Mesendoderm (in vitro differentiated cells): ENCODE measurements at regions not wholly inside any gene's neighbourhood (a gene's known extent, or its start where the extent isn't known, plus 50 kb on each side); places are given as distances from the start of the nearest gene placed in this dataset.
"Not testable (repeated sequence)": the region's sequence is repeated elsewhere in the genome, so short reads cannot be mapped to it uniquely, and the experiment has no call there.

Source experiments
- DNase-seq: peaks from one replicate; pipeline ENCODE4 v3.0.0; 2013
- H2AK5ac ChIP-seq: 2 replicates; pipeline ENCODE4 v1.6.1; 2013; ENCODE audit warnings: low read length, inconsistent platforms
- H2BK120ac ChIP-seq: 2 replicates; pipeline ENCODE4 v1.6.1; 2013; ENCODE audit warnings: low read depth, mild to moderate bottlenecking, low read length, moderate library complexity, mixed read lengths
- H2BK15ac ChIP-seq: replicated peaks from 2 replicates; pipeline ENCODE4 v1.6.1; 2013; ENCODE audit warnings: low read depth, mild to moderate bottlenecking, moderate library complexity
- H2BK5ac ChIP-seq: 2 replicates; pipeline ENCODE4 v1.6.1; 2013; ENCODE audit warnings: low read length, inconsistent platforms
- H3K18ac ChIP-seq: 2 replicates; pipeline ENCODE4 v1.6.1; 2013; ENCODE audit warnings: mild to moderate bottlenecking, low read length, mixed read lengths
- H3K23ac ChIP-seq: one replicate; pipeline ENCODE4 v1.6.1; 2013; ENCODE audit warnings: low read length
- H3K27ac ChIP-seq: 2 replicates; pipeline ENCODE4 v1.5.1; 2013; ENCODE audit warnings: low read depth, mild to moderate bottlenecking, inconsistent platforms, low read length, moderate library complexity
- H3K27me3 ChIP-seq: 2 replicates; pipeline ENCODE4 v1.6.1; 2013; ENCODE audit warnings: low read length, control low read depth, mild to moderate bottlenecking, inconsistent platforms; ENCODE audit not compliant: insufficient read depth, poor library complexity
- H3K36me3 ChIP-seq: 2 replicates; pipeline ENCODE4 v1.6.1; 2013; ENCODE audit warnings: low read length, inconsistent platforms; ENCODE audit not compliant: control insufficient read depth, insufficient read depth
- H3K4ac ChIP-seq: one replicate; pipeline ENCODE4 v1.6.1; 2013; ENCODE audit warnings: low read depth, mild to moderate bottlenecking, low read length, moderate library complexity
- H3K4me1 ChIP-seq: 2 replicates; pipeline ENCODE4 v1.6.1; 2013; ENCODE audit warnings: low read depth, low read length, inconsistent platforms; ENCODE audit not compliant: control insufficient read depth
- H3K4me2 ChIP-seq: 2 replicates; pipeline ENCODE4 v1.6.1; 2013; ENCODE audit warnings: low read length
- H3K4me3 ChIP-seq: 2 replicates; pipeline ENCODE4 v1.5.1; 2013; ENCODE audit warnings: mild to moderate bottlenecking, low read length
- H3K56ac ChIP-seq: one replicate; pipeline ENCODE4 v1.6.1; 2013; ENCODE audit warnings: low read length
- H3K79me1 ChIP-seq: 2 replicates; pipeline ENCODE4 v1.6.1; 2013; ENCODE audit warnings: low read length, inconsistent platforms
- H3K79me2 ChIP-seq: 2 replicates; pipeline ENCODE4 v1.6.1; 2013; ENCODE audit warnings: mild to moderate bottlenecking, low read length; ENCODE audit not compliant: control insufficient read depth, insufficient read depth
- H3K9ac ChIP-seq: 2 replicates; pipeline ENCODE4 v1.6.1; 2013; ENCODE audit warnings: low read length, inconsistent platforms
- H4K5ac ChIP-seq: one replicate; pipeline ENCODE4 v1.6.1; 2013; ENCODE audit warnings: low read length
- H4K8ac ChIP-seq: one replicate; pipeline ENCODE4 v1.6.1; 2013; ENCODE audit warnings: low read depth, mild to moderate bottlenecking, control low read depth, low read length, moderate library complexity
- WGBS: extraction: QIAGEN DNeasy Blood & Tissue Kit; methylation state at CpG from one replicate; pipeline ENCODE4 v1.1.7; 2013; ENCODE audit warnings: low lambda C conversion rate, missing lambda C conversion rate; ENCODE audit not compliant: insufficient coverage; ENCODE audit errors: extremely low coverage; 5-methylcytosine and 5-hydroxymethylcytosine counted together

DNA sequence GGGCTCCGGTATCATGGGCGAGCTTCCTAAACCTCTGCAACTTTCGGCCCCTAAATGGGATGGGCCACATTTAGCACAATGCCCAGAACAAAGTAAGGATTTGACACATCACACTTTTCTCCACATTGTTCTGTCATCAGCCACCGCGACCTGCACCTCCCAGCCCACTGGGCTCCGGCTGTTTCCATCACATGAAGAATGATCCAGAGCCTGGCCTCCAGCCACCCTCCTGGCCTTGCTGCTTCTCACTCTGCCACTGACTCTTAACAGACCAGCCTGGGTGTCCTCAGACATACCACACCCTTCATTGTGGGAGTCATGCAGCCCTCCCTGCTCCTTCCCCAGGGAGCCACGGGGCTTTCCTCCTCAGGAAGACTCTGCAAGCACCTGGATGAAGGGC, 113.7 kb downstream of the IGLL1 start:
- Histone ChIP-seq H2BK5ac (no peak overlapping the region), H3K27me3 (no peaks in the 10 kb centered on the region), H4K8ac (no peak overlapping the region), H3K79me1 (no peaks in the 10 kb centered on the region), H3K4me3 (no peak overlapping the region), H2BK15ac (no peak overlapping the region), H3K79me2 (no peaks in the 10 kb centered on the region), H3K18ac (no peak overlapping the region), H3K36me3 (no peaks in the 10 kb centered on the region), H3K4me2 (no peak overlapping the region), H2BK120ac (no peak overlapping the region), H3K23ac (no peak overlapping the region), H3K56ac (no peak overlapping the region), H3K9ac (no peak overlapping the region), H3K4me1 (no peaks in the 10 kb centered on the region), H4K5ac (no peak overlapping the region), H3K4ac (no peak overlapping the region), H3K27ac (no peak overlapping the region), H2AK5ac (no peak overlapping the region)
- no peak for DNase-seq
- no CpG with 5 or more reads among the region's 7 CpGs for WGBS

DNA sequence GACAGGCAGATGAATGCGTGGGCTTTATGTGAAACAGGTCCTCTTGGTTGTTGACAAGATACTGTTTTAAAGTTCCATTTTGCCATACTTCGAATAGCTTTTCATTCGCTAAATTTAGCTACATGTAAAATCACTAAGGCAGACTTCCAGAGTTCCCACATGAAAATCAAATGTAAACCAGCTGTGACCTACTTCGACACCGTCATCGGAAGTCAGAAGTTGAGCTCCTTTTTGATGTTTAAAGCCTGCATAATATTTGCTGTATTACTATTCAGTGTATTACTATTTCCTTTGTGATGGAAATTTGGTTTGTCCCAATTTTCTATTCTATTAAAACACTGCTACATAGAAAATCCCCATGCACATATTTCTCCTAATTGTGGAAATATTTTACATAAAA, 115.3 kb downstream of the IGLL1 start:
- not testable (repeated sequence) for H2AK5ac ChIP-seq, DNase-seq, H3K79me2 ChIP-seq, H3K27ac ChIP-seq, H3K4me2 ChIP-seq, H4K8ac ChIP-seq, H3K27me3 ChIP-seq, H3K79me1 ChIP-seq, H2BK120ac ChIP-seq, H3K4me1 ChIP-seq, H3K4me3 ChIP-seq, H2BK5ac ChIP-seq, H3K18ac ChIP-seq, H4K5ac ChIP-seq, H3K9ac ChIP-seq, H3K36me3 ChIP-seq, H3K4ac ChIP-seq, H2BK15ac ChIP-seq, H3K56ac ChIP-seq, H3K23ac ChIP-seq
- WGBS: no CpG with 5 or more reads among the region's 6 CpGs

DNA sequence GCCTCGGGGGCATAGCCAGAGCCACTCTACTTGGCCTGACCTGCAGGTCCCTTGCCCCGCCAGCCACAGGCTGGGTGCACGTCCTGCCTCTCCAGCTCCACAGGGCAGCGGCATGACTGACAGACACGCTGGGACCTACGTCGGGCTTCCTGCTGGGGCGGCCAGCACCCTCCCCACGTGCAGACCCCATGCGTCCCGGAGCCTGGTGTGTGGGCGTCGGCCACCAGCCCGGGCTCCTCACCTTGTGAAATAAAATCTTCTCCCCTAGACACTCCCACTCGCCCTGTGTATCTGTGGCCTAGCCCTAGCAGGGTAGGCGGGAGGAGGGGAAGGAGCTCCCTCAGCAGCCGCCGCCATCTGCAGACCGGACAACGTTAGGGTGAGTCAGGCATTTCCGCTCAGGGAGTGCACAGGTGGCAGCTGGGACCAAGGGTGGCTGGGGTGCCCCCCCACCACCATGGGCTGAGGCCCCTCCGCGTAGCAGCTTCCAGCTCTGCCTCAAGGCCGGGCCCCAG, 119.5 kb downstream of the IGLL1 start:
- H3K23ac ChIP-seq, DNase-seq, H3K27ac ChIP-seq, H4K8ac ChIP-seq, H3K79me1 ChIP-seq, H3K79me2 ChIP-seq, H3K9ac ChIP-seq, H3K56ac ChIP-seq, H3K4me3 ChIP-seq, H3K4me1 ChIP-seq, H2BK15ac ChIP-seq, H4K5ac ChIP-seq, H2BK120ac ChIP-seq, H2BK5ac ChIP-seq, H3K27me3 ChIP-seq, H3K4ac ChIP-seq, H3K18ac ChIP-seq, H3K36me3 ChIP-seq, H3K4me2 ChIP-seq, H2AK5ac ChIP-seq: not testable (repeated sequence)
- WGBS: no CpG with 5 or more reads among the region's 24 CpGs

DNA sequence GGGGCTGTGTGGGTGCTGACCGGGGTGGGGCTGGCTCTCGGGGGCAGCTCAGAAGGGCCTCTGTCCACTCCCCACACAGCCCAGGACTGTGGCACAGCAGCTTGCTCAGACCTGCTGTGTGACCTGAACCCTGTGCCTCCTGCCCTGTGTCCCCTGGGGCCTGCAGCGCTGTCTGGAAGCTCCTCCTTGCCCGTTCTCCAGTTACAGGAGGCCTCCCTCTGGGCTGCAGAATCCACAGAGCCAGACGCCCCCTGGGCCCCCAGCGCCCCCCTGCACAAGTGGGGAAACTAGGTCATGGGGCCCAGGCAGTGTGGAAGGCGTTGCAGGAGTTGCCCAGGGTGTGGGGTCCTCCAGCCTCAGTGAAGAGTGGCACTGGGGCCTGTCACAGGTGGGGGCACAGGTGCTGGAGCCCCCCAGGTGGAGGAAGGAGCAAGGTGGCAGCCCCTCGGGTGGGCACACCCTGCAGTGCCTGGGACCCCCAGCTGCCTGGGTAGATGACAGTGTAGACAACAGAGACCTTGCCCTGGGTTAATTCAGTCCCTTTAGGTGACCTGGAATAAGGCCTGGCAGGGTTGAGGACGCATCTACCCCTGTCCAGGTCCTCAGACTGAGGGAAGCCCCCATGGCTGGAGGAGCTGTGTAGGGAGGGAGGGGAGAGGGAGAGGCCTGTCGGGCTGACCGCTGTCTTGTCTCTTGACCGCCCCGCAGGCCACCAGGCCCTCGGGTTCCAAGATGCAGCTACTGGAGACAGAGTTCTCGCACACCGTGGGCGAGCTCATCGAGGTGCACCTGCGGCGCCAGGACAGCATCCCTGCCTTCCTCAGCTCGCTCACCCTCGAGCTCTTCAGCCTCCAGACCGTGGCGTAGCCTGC, 120.2 kb downstream of the IGLL1 start:
- not testable (repeated sequence) for H3K27me3 ChIP-seq, H2BK120ac ChIP-seq, H3K4me2 ChIP-seq

DNA sequence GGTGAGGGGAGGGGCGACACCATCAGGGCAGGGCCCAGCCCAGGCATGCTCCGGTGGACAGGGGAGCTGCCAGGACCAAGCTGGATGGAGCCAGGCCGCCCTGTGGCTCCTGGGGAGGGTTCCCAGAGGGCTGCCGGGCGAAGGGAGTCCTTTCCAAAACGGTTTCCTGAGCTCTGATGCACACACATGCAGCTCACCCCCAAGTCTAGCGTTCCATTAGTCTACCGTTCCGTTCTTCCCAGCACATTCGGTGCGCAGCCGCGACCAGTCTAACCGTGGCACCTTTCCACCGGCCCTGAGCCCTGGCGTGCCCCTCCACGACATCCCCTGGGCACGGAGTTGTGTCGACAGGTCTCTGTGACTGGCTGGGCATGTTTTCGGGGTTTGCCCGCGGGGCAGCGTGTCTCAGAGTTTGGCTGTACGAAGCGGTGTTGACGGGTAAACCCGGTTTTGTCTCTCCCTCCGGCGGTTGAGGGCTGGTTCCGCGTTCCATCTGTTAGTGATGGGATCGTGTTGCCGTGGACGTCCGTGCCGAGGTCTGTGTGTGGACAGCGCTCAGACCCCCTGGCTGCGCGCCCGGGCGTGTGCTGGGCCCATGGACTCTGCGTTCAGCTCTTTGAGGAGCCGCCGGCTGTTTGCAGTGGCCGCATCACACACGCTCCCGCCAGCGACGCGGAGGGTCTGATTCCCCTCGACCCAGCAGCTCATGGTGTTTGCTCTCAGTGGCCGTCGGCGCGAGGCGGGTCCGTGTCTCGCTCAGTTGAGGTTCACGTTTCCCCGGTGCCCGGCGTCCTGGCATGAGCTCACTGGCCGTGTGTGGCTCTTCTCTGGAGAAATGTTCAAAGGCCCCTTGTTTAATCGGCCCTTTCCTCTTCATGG, 121.2 kb downstream of the IGLL1 start:
- Histone ChIP-seq H2BK120ac (no peak overlapping the region), H3K23ac (no peak overlapping the region), H3K4ac (no peak overlapping the region), H3K27ac (no peak overlapping the region), H3K79me2 (no peaks in the 10 kb centered on the region), H3K18ac (no peak overlapping the region), H2BK15ac (no peak overlapping the region), H2AK5ac (no peak overlapping the region), H3K36me3 (no peaks in the 10 kb centered on the region), H3K4me2 (no peak overlapping the region), H3K4me1 (no peaks in the 10 kb centered on the region), H3K56ac (peak overlapping the region; percentile 22), H2BK5ac (no peak overlapping the region), H3K27me3 (no peaks in the 10 kb centered on the region), H3K79me1 (no peaks in the 10 kb centered on the region), H4K8ac (no peak overlapping the region), H3K4me3 (no peak overlapping the region), H3K9ac (no peak overlapping the region), H4K5ac (no peak overlapping the region)
- WGBS: no CpG with 5 or more reads among the region's 64 CpGs
- DNase-seq: no peak

More for the DNA sequence above, 120.2 kb downstream of the IGLL1 start:
- not testable (repeated sequence) for H2AK5ac ChIP-seq, H3K56ac ChIP-seq, DNase-seq, H3K79me2 ChIP-seq, H3K4ac ChIP-seq, H2BK15ac ChIP-seq, H3K9ac ChIP-seq, H3K4me1 ChIP-seq, H4K5ac ChIP-seq, H3K18ac ChIP-seq, H2BK5ac ChIP-seq, H3K23ac ChIP-seq, H3K36me3 ChIP-seq, H4K8ac ChIP-seq, H3K4me3 ChIP-seq, H3K79me1 ChIP-seq, H3K27ac ChIP-seq
- no CpG with 5 or more reads among the region's 24 CpGs for WGBS
